Stimulated activated CD4-positive, alpha-beta T cell treated with anti-CD3 and anti-CD28 coated beads, Interleukin-15, amount 100 ng/mL, for 1 hour (primary cell): ENCODE measurements at regions not wholly inside any gene's neighbourhood (a gene's known extent, or its start where the extent isn't known, plus 50 kb on each side); places are given as distances from the start of the nearest gene placed in this dataset.

Source experiments
- DNase-seq, 2 donors: peaks; one replicate each; pipeline ENCODE4 v3.0.0-alpha.2; 2020; ENCODE audit warnings: low read depth in 1 of 2, low spot score in 1 of 2

DNA sequence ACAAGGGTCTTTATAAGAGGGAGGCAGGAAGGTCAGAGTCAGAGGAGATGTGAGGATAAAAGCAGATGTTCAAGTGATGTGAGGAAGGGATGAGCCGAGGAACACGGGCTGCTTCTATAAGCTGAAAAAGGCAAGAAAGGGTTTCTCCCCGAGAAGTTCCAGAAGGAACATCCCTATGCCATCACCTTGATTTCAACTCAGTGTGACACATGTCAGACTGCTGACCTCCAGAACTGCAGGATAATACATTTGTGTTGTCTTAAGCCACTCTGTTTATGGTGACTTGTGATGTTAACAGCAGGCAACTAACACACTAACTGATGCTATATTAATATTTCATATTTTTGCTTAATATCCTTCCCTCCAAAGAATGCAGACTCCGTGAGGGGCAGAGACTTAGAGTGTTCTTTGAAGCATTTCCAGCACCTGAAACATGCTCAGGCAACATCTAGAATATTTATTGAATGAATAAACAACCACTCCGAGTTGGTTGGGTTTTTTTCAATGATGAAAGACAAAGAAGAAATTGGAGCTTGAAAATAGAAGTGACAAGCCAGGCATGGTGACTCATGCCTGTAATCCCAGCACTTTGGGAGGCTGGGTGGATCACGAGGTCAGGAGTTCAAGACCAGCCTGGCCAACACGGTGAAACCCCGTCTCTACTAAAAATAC, 77.6 kb upstream of the ADRA1B start:
- no peak for DNase-seq

DNA sequence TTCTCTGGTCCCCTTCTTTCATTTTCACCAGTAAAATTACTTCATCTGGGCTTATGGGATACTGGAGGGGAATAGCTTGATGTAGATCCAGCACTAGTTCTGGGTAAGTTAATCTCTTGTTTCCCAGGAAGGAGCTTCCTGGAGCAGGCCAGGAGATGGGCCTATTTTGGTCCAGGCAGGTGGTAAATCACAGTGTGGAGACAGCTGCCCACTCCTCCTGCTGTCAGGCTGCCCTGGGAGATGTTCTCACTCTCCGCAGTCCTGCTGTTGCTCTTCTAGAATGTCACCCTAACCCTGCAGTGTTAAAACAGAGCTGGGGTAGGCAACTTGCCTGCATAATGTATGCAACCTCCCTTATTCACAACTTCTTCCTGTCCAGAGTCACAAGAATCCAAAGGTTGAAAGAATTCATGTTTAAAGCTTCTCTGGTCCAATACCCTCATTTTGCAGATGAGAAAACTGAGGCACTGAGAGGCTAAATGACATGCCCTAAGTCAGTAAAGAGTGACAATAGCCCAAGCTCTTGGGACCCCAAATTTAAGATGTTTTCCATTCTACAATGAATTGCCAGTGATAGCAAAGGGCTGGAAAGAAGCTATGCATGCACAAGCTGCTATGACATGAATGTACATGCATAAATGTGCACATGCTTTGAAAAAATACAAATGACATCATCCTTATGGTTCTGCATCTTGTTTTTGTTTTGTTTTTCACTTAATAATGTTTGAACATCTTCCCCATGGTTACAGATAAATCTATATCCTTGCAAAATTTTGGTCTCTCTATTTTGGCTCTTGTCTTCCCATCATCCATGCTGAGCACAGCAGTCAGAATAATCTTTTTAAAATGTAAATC, 71.8 kb upstream of the ADRA1B start:
- DNase-seq, result no peak

DNA sequence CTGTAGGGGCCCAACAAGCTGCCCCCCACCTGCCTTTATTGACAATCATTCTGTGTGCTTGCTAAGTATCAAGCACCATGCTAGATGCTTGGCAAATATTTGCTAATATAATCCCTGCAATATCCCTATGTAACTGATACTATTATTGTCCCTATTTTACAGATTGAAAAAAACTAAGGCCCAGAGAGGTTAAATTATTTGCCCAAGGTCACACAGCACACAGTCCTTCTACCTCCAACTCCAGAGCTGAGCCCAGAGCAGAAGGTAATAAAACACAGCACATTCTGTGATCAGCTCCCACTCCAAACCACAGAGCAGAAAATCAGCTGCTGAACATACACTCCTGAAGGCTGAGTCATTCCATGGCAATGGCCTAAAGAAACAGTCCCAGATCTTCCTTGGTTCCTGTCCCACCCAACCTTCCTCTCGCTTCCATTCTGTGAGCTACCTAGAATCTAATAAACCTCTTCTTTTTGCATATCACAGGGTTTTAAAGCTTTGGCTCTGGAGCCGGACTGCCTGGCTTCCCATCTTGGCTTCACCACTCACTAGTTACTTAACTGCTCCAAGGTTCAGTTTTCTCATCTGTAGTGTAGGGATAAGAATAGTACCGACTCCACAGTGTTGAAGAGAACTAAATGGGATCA, 66.7 kb upstream of the ADRA1B start:
- no peak for DNase-seq

DNA sequence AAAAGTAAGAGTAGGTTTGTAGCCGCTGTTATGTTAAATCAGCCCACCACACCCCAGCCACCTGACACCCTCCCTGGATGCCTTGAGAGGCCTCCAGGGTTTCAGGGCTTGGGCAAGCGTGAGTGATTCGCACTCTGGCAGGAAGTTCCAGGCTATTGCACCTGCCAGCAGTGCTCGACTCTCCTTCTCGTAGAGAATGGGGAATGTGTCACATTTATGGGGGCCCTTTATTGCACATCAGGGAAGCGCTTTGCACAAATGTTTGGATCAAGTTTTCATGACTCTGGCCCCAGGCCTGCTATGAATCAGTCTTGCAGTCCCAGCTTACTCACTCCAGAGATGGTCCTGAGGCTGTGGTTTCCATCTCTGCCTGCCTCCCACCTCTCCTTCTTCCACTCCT, 66.1 kb upstream of the ADRA1B start:
- DNase-seq, result no peak

DNA sequence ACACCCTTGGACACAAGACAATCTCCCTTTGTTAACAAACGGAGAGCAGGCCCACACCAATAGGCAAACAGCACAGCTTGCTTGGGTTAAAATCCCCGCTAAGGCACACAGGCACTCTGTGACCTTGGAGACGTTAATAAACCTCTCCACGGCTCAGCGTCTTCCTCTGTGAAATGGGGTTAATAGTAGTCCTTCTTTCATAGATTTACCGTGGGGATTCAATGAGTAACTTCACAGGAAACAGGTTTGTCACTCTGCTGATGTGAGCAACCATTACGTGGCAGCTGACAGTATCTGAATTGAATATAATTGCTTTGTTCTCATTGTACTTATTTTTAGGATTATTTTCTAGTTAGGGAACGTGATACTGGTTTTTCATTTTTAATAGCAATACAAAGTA, 65.2 kb upstream of the ADRA1B start:
- no peak for DNase-seq

DNA sequence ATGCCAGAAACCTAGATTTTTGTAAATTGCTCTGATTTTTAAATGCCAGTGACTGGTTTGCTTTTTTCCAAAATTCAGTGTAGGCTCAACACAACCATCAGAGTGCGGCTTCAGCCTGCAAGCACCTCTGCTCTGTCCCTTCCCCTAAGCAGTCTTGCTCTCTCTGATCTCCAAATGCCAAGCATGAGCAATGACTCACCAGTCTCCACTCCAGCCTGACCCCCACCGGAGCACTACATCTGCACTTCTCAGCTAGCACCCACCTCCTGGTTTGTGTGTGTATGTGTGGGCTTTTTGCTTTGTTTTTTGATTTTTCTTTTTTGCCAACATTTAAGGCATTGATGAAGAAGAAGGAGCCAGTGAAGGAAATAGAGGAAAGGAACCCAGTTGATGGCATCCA, 61.4 kb upstream of the ADRA1B start:
- DNase-seq, result no peak

DNA sequence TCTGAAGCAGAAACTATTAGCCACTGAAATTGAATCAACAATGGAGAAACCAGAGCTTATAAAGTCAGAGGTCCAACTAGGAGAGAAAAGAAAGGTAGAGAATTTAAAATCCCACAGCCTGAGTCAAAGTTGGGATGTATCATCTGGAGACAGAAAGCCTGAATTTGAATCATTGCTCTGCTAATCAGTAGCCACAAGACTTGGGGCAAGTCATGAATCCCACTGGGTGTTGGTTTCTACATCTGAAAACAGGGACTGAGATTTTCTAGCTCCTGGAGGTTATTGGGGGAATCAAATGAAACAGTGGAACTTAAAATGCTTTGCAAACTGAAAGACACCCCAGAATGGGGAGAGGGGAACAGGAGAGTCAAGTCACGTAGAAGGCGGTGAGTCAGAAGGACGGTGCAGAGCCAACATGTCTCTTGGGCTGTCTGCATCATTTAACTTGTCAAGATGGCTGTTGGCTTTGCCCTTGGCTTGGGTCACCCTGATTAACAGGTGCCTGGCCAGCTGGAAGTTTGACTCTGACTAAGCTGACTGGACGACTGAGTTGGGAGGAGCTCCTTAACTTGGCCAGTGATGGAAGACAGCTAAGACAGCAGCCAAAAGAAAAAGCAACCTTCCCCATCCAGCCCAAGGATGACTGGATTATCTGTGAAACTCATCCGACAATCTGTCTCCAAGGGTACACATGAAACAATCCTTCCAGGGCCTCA, 60.6 kb upstream of the ADRA1B start:
- DNase-seq, result no peak

DNA sequence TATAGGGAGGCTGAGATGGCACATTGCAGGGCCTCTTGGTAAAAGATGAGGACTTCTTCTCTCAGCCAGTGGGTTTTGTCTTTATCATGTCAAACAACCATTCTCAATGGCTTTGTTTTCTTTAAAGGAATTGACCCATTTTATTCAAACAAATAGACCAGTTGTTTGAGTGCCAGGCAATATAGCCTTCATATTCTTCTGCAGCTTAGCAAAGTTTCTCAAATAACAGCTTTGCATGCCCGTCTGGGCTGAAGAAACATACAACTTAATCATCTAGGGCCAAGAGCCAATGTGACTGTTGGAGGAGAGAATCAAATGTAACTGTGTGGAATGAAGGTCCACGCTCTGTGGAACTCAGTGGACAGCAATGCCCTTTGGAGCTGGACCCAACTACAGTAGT, 57.4 kb upstream of the ADRA1B start:
- DNase-seq, result no peak

DNA sequence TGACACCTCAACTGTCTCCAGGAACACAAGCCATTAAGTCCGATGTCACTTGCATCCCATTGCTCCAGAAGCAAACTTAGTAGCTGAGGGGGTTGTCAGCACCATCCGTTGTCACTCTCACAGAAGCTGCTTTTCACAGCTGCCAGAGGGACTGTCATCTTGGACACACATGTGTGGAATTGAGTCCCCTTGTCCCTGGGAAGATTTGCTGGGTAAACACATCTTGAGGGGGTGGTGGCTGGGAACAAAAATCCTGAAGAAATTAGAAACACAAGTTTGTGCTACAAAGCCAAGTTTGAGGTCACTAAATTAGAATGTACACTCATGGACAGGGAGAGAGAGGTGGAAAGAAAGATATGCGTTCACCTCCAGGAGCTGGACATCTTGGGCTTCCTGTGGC, 55.2 kb upstream of the ADRA1B start:
- DNase-seq, result no peak

DNA sequence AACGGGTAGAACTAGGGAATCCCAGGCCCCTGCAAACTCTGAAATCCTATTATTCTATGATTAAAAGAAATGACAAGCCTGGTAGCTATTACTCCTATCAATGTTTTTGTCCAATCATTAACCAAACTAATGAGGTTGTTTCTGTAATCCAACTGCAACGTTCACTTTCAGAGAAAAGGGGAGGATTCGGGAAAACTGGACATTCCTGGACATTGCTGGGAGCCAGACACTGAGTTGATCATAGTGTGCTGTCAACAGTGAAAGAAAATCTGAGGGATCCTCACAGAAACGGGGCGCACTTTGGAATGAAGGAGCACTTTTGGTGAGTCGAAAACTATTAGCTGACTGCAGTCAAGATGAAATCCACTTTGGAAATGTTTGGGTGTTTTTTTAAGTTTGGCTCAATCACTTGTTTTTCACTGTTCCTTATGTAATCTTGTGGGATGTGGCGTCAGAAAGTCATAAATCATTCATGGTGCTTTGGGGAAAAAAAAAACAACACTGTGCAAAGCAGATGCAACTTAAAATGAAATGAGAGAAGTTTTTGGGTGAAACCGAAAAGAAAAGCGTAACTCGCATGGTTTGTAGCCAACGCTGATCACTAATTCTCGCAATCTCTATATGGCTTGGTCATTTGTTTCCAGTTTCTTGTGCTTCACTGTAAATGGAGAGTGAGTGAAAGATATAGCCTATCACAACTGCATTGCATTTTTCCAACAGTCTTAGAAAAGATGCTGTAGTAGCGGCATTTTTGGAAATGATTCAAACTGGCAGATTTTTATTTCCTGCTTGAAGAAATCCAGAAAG, 51.2 kb upstream of the ADRA1B start:
- DNase-seq, result no peak

DNA sequence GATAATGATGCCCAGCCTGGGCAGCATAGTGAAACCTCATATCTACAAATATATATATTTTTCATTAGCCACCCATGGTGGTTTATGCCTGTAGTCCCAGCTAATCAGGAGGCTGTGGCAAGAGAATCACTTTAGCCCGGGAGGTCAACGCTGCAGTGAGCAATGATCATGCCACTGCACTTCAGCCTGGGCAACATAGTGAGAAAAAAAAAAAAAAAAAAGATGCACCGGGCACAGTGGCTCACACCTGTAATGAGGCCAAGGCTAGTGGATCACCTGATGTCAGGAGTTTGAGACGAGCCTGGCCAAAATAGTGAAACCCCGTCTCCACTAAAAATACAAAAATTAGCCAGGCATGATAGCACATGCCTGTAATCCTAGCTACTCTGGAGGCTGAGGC, 50.2 kb upstream of the ADRA1B start:
- no peak for DNase-seq
